ENCODE measurements at regions not wholly inside any gene's neighbourhood (a gene's known extent, or its start where the extent isn't known, plus 50 kb on each side); places are given as distances from the start of the nearest gene placed in this dataset.

DNA sequence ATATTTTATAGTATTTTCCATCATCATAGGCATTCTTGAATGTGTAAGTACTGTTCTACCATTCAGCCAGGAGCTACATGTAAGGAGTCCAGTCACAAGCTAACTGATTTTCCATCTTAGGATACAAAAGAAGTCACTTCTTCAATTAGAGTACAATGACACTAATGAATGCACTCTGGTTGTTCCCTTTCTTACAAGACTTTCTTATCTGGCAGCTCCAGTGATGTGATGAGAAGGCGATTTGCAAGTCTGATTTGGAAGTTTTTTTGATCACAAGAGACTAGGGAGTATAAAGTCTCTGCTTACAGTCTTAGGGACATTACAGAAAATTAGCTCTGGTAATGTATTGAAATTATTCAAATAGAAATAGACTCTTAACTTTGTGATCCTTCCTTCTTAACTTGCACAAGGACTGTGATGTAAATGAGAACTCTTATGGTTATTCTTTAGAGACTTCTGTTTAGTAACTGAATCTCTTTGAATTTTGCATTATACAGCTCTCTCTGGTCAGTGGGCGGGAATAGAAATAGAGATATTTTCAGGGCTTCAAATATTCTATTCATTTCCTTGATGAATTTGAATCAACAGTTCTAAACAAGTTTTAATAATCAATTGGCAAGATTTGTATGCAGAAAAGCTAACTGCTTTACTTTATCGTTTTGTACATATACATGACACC, 130.4 kb upstream of the CDH6 start:
- H3K79me2 ChIP-seq (ENCODE audit: insufficient read depth, low read depth), result no peaks in the 10 kb centered on the region
- no peaks in the 10 kb centered on the region for H3K36me3 ChIP-seq (ENCODE audit: insufficient read depth)
- H3K9ac ChIP-seq, result no peak overlapping the region
- no peaks in the 10 kb centered on the region for H3K27me3 ChIP-seq (ENCODE audit: insufficient read depth, low read depth)
- no peak overlapping the region for H2AFZ ChIP-seq (ENCODE audit: low read depth)
- no peak overlapping the region for H3K27ac ChIP-seq
- H3K4me3 ChIP-seq (IDR thresholded peaks at IDR 0.05; ENCODE audit: insufficient read depth, low read depth, low read length), result no peak overlapping the region
- TF ChIP-seq, protein P1, sequence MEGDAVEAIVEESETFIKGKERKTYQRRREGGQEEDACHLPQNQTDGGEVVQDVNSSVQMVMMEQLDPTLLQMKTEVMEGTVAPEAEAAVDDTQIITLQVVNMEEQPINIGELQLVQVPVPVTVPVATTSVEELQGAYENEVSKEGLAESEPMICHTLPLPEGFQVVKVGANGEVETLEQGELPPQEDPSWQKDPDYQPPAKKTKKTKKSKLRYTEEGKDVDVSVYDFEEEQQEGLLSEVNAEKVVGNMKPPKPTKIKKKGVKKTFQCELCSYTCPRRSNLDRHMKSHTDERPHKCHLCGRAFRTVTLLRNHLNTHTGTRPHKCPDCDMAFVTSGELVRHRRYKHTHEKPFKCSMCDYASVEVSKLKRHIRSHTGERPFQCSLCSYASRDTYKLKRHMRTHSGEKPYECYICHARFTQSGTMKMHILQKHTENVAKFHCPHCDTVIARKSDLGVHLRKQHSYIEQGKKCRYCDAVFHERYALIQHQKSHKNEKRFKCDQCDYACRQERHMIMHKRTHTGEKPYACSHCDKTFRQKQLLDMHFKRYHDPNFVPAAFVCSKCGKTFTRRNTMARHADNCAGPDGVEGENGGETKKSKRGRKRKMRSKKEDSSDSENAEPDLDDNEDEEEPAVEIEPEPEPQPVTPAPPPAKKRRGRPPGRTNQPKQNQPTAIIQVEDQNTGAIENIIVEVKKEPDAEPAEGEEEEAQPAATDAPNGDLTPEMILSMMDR (conservative IDR thresholded peaks at IDR 0.05; ENCODE audit: low read depth, low read length), result no peak
- H3K4me2 ChIP-seq, result no peak overlapping the region
- no peaks in the 10 kb centered on the region for H4K20me1 ChIP-seq (ENCODE audit: insufficient read depth)
- H3K4me1 ChIP-seq (ENCODE audit: low read depth, poor library complexity, severe bottlenecking), result no peaks in the 10 kb centered on the region

DNA sequence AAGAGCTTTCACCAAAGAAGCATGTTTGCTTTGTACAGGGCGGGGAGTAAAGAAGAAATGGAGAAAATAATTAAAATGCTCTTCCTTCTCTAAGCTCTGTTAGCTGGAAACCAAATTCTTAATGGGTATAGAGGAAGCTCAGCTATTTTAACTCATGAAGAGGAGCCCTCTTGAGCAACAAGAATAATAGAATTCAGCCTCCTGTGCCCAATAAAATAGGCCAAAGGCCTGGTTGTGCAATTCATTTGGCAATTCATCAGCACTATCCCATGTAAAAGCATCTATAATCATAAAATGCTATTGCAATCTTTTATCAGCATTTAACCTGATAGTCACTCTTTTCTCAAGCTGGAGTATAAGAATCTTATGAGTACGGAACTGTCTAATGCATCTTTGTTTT, 133.6 kb upstream of the CDH6 start:
- Histone ChIP-seq H3K4me2 (no peak overlapping the region), H3K4me1 (ENCODE audit: low read depth, poor library complexity, severe bottlenecking) (no peaks in the 10 kb centered on the region), H4K20me1 (ENCODE audit: insufficient read depth) (no peaks in the 10 kb centered on the region), H3K27ac (no peak overlapping the region), H3K36me3 (ENCODE audit: insufficient read depth) (no peaks in the 10 kb centered on the region), H3K4me3 (IDR thresholded peaks at IDR 0.05; ENCODE audit: insufficient read depth, low read depth, low read length) (no peak overlapping the region), H3K79me2 (ENCODE audit: insufficient read depth, low read depth) (no peaks in the 10 kb centered on the region), H3K27me3 (ENCODE audit: insufficient read depth, low read depth) (no peaks in the 10 kb centered on the region), H3K9ac (no peak overlapping the region), H2AFZ (ENCODE audit: low read depth) (no peak overlapping the region)
- TF ChIP-seq, protein P1 (conservative IDR thresholded peaks at IDR 0.05; ENCODE audit: low read depth, low read length), result no peak

DNA sequence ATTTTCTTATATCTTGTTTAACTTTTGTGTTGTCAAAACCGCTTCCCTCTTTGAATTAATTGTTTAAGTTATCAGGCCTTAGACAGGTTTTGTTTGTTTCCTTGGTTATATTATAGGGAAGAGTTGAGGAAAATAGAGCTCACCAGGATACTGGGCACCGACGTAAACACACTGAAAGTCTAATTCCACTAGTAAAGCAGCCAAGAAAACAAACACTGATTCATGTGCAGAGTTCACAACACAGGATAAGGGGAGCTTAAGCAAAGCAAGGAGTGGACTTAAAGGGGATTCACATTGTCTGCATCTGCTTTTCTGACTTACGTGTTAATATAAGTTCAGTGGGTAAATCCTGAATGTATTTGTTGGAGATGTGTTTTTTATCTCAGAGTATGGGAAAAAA, 139.0 kb upstream of the CDH6 start:
- TF ChIP-seq, protein P1 (conservative IDR thresholded peaks at IDR 0.05; ENCODE audit: low read depth, low read length), result no peak
- Histone ChIP-seq H3K27me3 (ENCODE audit: insufficient read depth, low read depth) (no peaks in the 10 kb centered on the region), H3K9ac (no peak overlapping the region), H4K20me1 (ENCODE audit: insufficient read depth) (no peaks in the 10 kb centered on the region), H3K79me2 (ENCODE audit: insufficient read depth, low read depth) (no peaks in the 10 kb centered on the region), H3K4me1 (ENCODE audit: low read depth, poor library complexity, severe bottlenecking) (no peaks in the 10 kb centered on the region), H3K27ac (no peak overlapping the region), H3K36me3 (ENCODE audit: insufficient read depth) (no peaks in the 10 kb centered on the region), H3K4me3 (IDR thresholded peaks at IDR 0.05; ENCODE audit: insufficient read depth, low read depth, low read length) (no peak overlapping the region), H2AFZ (ENCODE audit: low read depth) (no peak overlapping the region), H3K4me2 (no peak overlapping the region)

DNA sequence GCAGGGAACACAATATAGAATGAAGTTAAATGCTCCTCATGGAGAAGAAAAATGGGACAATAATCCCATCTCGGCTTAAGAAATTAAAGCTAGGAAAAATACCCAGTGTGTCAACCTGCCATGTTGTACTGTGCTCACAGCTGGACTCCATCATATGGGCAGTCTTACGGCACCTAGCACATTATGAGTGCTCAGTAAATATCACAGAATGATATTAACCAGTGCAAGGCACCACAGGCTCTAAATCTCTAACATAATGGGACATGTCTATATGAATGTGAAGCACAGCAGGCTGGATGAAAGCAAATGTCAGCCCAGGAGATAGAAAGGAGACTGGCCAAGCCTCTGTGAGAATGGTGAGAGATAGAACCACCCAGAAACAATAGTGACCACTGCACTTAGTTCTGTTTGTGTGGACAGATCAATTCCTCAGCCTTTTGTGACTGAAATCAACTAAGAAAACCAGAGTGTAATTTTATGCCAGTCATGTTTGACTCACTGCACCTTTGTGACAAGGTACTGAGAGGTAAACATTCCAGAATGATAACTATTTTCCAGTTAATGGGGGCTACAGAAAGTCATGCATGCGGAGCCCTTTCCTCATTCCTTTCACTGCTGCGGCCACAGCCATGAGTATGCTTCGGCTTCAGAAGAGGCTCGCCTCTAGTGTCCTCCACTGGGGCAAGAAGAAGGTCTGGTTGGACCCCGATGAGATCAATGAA, 140.4 kb upstream of the CDH6 start:
- no peaks in the 10 kb centered on the region for H4K20me1 ChIP-seq (ENCODE audit: insufficient read depth)
- H3K4me3 ChIP-seq (IDR thresholded peaks at IDR 0.05; ENCODE audit: insufficient read depth, low read depth, low read length), result no peak overlapping the region
- H2AFZ ChIP-seq (ENCODE audit: low read depth), result no peak overlapping the region
- no peak overlapping the region for H3K4me2 ChIP-seq
- H3K9ac ChIP-seq, result no peak overlapping the region
- TF ChIP-seq, protein P1 (conservative IDR thresholded peaks at IDR 0.05; ENCODE audit: low read depth, low read length), result no peak
- no peaks in the 10 kb centered on the region for H3K79me2 ChIP-seq (ENCODE audit: insufficient read depth, low read depth)
- H3K27ac ChIP-seq, result no peak overlapping the region
- H3K36me3 ChIP-seq (ENCODE audit: insufficient read depth), result no peaks in the 10 kb centered on the region
- no peaks in the 10 kb centered on the region for H3K4me1 ChIP-seq (ENCODE audit: low read depth, poor library complexity, severe bottlenecking)
- no peaks in the 10 kb centered on the region for H3K27me3 ChIP-seq (ENCODE audit: insufficient read depth, low read depth)
